Panc1 (cell line): ENCODE measurements at regions not wholly inside any gene's neighbourhood (a gene's known extent, or its start where the extent isn't known, plus 50 kb on each side); places are given as distances from the start of the nearest gene placed in this dataset.

Source experiments
- POLR2AphosphoS5 ChIP-seq: IDR thresholded peaks from 2 replicates; pipeline ENCODE4 v1.6.1; 2012; ENCODE audit warnings: mild to moderate bottlenecking, low read depth, low read length, moderate library complexity
- TF ChIP-seq, protein P1 (sequence below): fragments of 450-650 bp; IDR thresholded peaks from 2 replicates; pipeline ENCODE4 v1.5.1; 2017; ENCODE audit warnings: mild to moderate bottlenecking

DNA sequence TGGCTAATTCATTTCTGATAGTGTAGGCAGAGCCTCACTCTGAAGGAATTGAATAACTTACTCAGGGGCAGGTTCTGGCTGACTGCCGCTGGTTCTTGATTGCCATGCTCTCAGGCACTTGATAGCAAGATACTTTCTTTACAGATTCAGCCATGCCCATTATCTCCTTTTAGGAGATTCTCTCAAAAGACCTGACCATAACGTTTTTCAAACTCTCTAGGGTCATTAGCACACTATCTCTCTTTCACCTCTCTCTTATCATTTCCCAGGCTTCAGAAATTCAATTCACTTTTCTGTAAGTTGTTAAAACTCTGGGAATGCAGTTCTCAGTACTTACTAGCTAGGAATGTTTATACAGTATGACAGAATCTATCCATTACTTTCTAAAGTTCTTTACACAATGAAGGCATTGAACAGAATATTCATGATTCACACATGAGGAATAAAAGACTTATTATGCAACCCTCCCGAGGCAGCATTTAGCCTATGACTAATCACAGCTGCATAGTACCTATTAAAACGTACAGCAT lies 850.3 kb upstream of the CADM2 start:
- TF ChIP-seq, protein P1, sequence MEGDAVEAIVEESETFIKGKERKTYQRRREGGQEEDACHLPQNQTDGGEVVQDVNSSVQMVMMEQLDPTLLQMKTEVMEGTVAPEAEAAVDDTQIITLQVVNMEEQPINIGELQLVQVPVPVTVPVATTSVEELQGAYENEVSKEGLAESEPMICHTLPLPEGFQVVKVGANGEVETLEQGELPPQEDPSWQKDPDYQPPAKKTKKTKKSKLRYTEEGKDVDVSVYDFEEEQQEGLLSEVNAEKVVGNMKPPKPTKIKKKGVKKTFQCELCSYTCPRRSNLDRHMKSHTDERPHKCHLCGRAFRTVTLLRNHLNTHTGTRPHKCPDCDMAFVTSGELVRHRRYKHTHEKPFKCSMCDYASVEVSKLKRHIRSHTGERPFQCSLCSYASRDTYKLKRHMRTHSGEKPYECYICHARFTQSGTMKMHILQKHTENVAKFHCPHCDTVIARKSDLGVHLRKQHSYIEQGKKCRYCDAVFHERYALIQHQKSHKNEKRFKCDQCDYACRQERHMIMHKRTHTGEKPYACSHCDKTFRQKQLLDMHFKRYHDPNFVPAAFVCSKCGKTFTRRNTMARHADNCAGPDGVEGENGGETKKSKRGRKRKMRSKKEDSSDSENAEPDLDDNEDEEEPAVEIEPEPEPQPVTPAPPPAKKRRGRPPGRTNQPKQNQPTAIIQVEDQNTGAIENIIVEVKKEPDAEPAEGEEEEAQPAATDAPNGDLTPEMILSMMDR: no peak
- no peak for TF ChIP-seq POLR2AphosphoS5
